ENCODE measurements at regions not wholly inside any gene's neighbourhood (a gene's known extent, or its start where the extent isn't known, plus 50 kb on each side); places are given as distances from the start of the nearest gene placed in this dataset.
A peak's percentile ranks its signal among the peaks of the same experiment; 100 is the strongest.

- DNase-seq (ENCODE audit: low read depth, low spot score): peak; percentile 77
These were observed 104.5 kb upstream of the MED13L start for GRCh38 chr12:116381744-116382685.

- DNase-seq (ENCODE audit: low read depth, low spot score): peak; percentile 73
These were observed 105.4 kb upstream of the MED13L start for GRCh38 chr12:116382686-116383530.

- no peak for DNase-seq (ENCODE audit: low read depth, low spot score)
These were observed 106.7 kb upstream of the MED13L start for GRCh38 chr12:116384175-116384574.

GRCh38 chr12:116384691-116385485 lies 107.4 kb upstream of the MED13L start:
- DNase-seq (ENCODE audit: low read depth, low spot score): no peak

GRCh38 chr12:116385486-116386217 lies 108.2 kb upstream of the MED13L start:
- DNase-seq (ENCODE audit: low read depth, low spot score): no peak

GRCh38 chr12:116389326-116389725 lies 111.8 kb upstream of the MED13L start:
- DNase-seq (ENCODE audit: low read depth, low spot score): no peak

GRCh38 chr12:116389990-116390389 lies 112.5 kb upstream of the MED13L start:
- DNase-seq (ENCODE audit: low read depth, low spot score): peak; percentile 77

- DNase-seq (ENCODE audit: low read depth, low spot score): no peak
These were observed 113.2 kb upstream of the MED13L start for GRCh38 chr12:116390401-116391335.

GRCh38 chr12:116391501-116391900 lies 114.0 kb upstream of the MED13L start:
- no peak for DNase-seq (ENCODE audit: low read depth, low spot score)

GRCh38 chr12:116392061-116392460 lies 114.6 kb upstream of the MED13L start:
- no peak for DNase-seq (ENCODE audit: low read depth, low spot score)

- DNase-seq (ENCODE audit: low read depth, low spot score): no peak
These were observed 115.8 kb upstream of the MED13L start for GRCh38 chr12:116393255-116393654.

GRCh38 chr12:116393859-116394650 lies 116.6 kb upstream of the MED13L start:
- no peak for DNase-seq (ENCODE audit: low read depth, low spot score)

- no peak for DNase-seq (ENCODE audit: low read depth, low spot score)
These were observed 117.9 kb upstream of the MED13L start for GRCh38 chr12:116395396-116395795.

- no peak for DNase-seq (ENCODE audit: low read depth, low spot score)
These were observed 119.7 kb upstream of the MED13L start for GRCh38 chr12:116397148-116397547.

- DNase-seq (ENCODE audit: low read depth, low spot score): no peak
These were observed 120.7 kb upstream of the MED13L start for GRCh38 chr12:116398193-116398592.

- no peak for DNase-seq (ENCODE audit: low read depth, low spot score)
These were observed 121.6 kb upstream of the MED13L start for GRCh38 chr12:116399055-116399454.

GRCh38 chr12:116400636-116401372 lies 123.3 kb upstream of the MED13L start:
- DNase-seq (ENCODE audit: low read depth, low spot score): no peak

- no peak for DNase-seq (ENCODE audit: low read depth, low spot score)
These were observed 124.1 kb upstream of the MED13L start for GRCh38 chr12:116401565-116401964.

Data from brain pericyte (primary cell).